H1 (cell line): ENCODE measurements at regions not wholly inside any gene's neighbourhood (a gene's known extent, or its start where the extent isn't known, plus 50 kb on each side); places are given as distances from the start of the nearest gene placed in this dataset.

Experiments
- CTCF ChIA-PET: fragments of 300-600 bp; sonication (Branson Sonifier 250); formaldehyde crosslinking; loops from one replicate; lab custom pipeline; 2021; ENCODE audit not compliant: partially characterized antibody; lab: Charles Lee
- POLR2A ChIA-PET: fragments of 300-600 bp; sonication (Branson Sonifier 250); formaldehyde crosslinking; loops from one replicate; lab custom pipeline; 2021; ENCODE audit warnings: inconsistent platforms; ENCODE audit not compliant: partially characterized antibody; lab: Charles Lee
- DNase-seq, 2 experiments: peaks; one replicate each; pipeline versions ENCODE4 v3.0.0 to v3.0.0-alpha.2; 2010 to 2022; ENCODE audit warnings: low spot score in 2 of 2, low read depth in 1 of 2, mixed read lengths in 1 of 2
- FAIRE-seq: peaks from 2 replicates; lab custom pipeline; 2011; peaks lifted over from hg19 to GRCh38; lab: Jason Lieb, UNC
- H2AFZ ChIP-seq: 2 replicates; pipeline ENCODE4 v1.8.1; 2012; ENCODE audit warnings: low read length, inconsistent platforms
- H2AK5ac ChIP-seq: 2 replicates; pipeline ENCODE4 v1.6.1; 2013; ENCODE audit warnings: low read depth, low read length
- H2BK120ac ChIP-seq: replicated peaks from 2 replicates; pipeline ENCODE3; 2013; ENCODE audit warnings: low read depth, low read length, inconsistent platforms
- H2BK12ac ChIP-seq: 2 replicates; pipeline ENCODE4 v1.6.1; 2013; ENCODE audit warnings: low read depth, low read length
- H2BK15ac ChIP-seq: 2 replicates; pipeline ENCODE4 v1.6.1; 2013; ENCODE audit warnings: low read length
- H2BK20ac ChIP-seq: 2 replicates; pipeline ENCODE4 v1.6.1; 2013; ENCODE audit warnings: low read length
- H2BK5ac ChIP-seq: 2 replicates; pipeline ENCODE4 v1.6.1; 2013; ENCODE audit warnings: low read depth, low read length
- H3K14ac ChIP-seq: 2 replicates; pipeline ENCODE4 v1.6.1; 2013; ENCODE audit warnings: inconsistent platforms; ENCODE audit not compliant: insufficient read length
- H3K18ac ChIP-seq: 2 replicates; pipeline ENCODE4 v1.6.1; 2013; ENCODE audit warnings: low read length; ENCODE audit errors: extremely low read depth
- H3K23ac ChIP-seq: 2 replicates; pipeline ENCODE4 v1.6.1; 2013; ENCODE audit warnings: inconsistent platforms; ENCODE audit not compliant: insufficient read length
- H3K23me2 ChIP-seq: 2 replicates; pipeline ENCODE4 v1.6.1; 2013; ENCODE audit warnings: low read depth, low read length
- H3K27ac ChIP-seq: 2 replicates; pipeline ENCODE4 v1.6.1; 2011; ENCODE audit warnings: low read depth, low read length, inconsistent platforms
- H3K27me3 ChIP-seq, 4 experiments: replicated peaks in 1 of 4; 1 replicate in 1 of 4; 2 replicates in 3 of 4; pipeline versions ENCODE4 v1.6.1 to v1.8.1; 2011 to 2013; ENCODE audit warnings: low read length in 3 of 4, mild to moderate bottlenecking in 3 of 4, inconsistent platforms in 2 of 4, mixed read lengths in 2 of 4, moderate library complexity in 1 of 4; ENCODE audit not compliant: control insufficient read depth in 3 of 4, insufficient read depth in 3 of 4; ENCODE audit errors: extremely low read depth in 1 of 4
- H3K36me3 ChIP-seq, 4 experiments: 2 replicates each; pipeline versions ENCODE4 v1.6.1 to v1.8.1; 2011 to 2013; ENCODE audit warnings: mild to moderate bottlenecking in 4 of 4, low read length in 3 of 4, moderate library complexity in 2 of 4, control low read depth in 1 of 4, inconsistent platforms in 1 of 4; ENCODE audit not compliant: insufficient read depth in 4 of 4, control insufficient read depth in 2 of 4
- H3K4ac ChIP-seq: replicated peaks from 2 replicates; pipeline ENCODE3; 2013; ENCODE audit warnings: low read length, low read depth, mixed read lengths, inconsistent platforms; ENCODE audit not compliant: insufficient read length
- H3K4me1 ChIP-seq, 4 experiments: replicated peaks in 1 of 4; 1 replicate in 1 of 4; 2 replicates in 3 of 4; pipeline versions ENCODE4 v1.6.1 to v1.8.1; 2011 to 2013; ENCODE audit warnings: low read length in 3 of 4, inconsistent platforms in 2 of 4, mixed read lengths in 1 of 4; ENCODE audit not compliant: insufficient read depth in 4 of 4, control insufficient read depth in 3 of 4
- H3K4me2 ChIP-seq, 2 experiments: 2 replicates each; pipeline versions ENCODE4 v1.6.1 to v1.8.1; 2011 to 2013; ENCODE audit warnings: low read depth in 2 of 2, low read length in 2 of 2, control low read depth in 1 of 2, inconsistent platforms in 1 of 2, mild to moderate bottlenecking in 1 of 2; ENCODE audit not compliant: insufficient read depth in 1 of 2
- H3K4me3 ChIP-seq, 4 experiments: fragments of 200-600, 300-600 bp in 1 of 4; sonication (generic), shearing (Covaris generic), sonication (Bioruptor Twin) in 1 of 4; 2 replicates each; pipeline versions ENCODE4 v1.5.1 to v1.8.1; 2011 to 2016; ENCODE audit warnings: low read length in 4 of 4, low read depth in 3 of 4, control low read depth in 2 of 4, inconsistent platforms in 2 of 4, mild to moderate bottlenecking in 2 of 4, mixed read lengths in 1 of 4, moderate library complexity in 1 of 4; ENCODE audit not compliant: insufficient read depth in 2 of 4; ENCODE audit errors: extremely low read depth in 1 of 4
- H3K56ac ChIP-seq: replicated peaks from 2 replicates; pipeline ENCODE3; 2013; ENCODE audit warnings: low read depth, mild to moderate bottlenecking, mixed read lengths, low read length, inconsistent platforms; ENCODE audit not compliant: insufficient read length
- H3K79me1 ChIP-seq: 2 replicates; pipeline ENCODE4 v1.6.1; 2013; ENCODE audit warnings: low read depth, low read length, control low read depth
- H3K79me2 ChIP-seq, 2 experiments: 2 replicates each; pipeline versions ENCODE4 v1.6.1 to v1.8.1; 2012 to 2013; ENCODE audit warnings: low read length in 2 of 2, mild to moderate bottlenecking in 2 of 2, inconsistent platforms in 1 of 2; ENCODE audit not compliant: insufficient read depth in 2 of 2, control insufficient read depth in 1 of 2
- H3K9ac ChIP-seq, 4 experiments: replicated peaks in 1 of 4; 1 replicate in 1 of 4; 2 replicates in 3 of 4; pipeline versions ENCODE4 v1.6.1 to v1.8.1; 2011 to 2013; ENCODE audit warnings: low read depth in 3 of 4, low read length in 3 of 4, control low read depth in 2 of 4, mild to moderate bottlenecking in 2 of 4, moderate library complexity in 2 of 4, inconsistent platforms in 1 of 4; ENCODE audit errors: extremely low read depth in 1 of 4
- H3K9me3 ChIP-seq, 2 experiments: 2 replicates each; pipeline versions ENCODE4 v1.6.1 to v1.8.1; 2012 to 2013; ENCODE audit warnings: mild to moderate bottlenecking in 2 of 2, moderate library complexity in 2 of 2, control low read depth in 1 of 2, inconsistent platforms in 1 of 2, low read depth in 1 of 2, low read length in 1 of 2, mixed read lengths in 1 of 2; ENCODE audit not compliant: insufficient read depth in 2 of 2
- H4K20me1 ChIP-seq, 2 experiments: replicated peaks in 1 of 2; 2 replicates each; pipeline versions ENCODE3 to v1.8.1; 2011 to 2013; ENCODE audit warnings: inconsistent platforms in 2 of 2, low read length in 2 of 2, mild to moderate bottlenecking in 1 of 2; ENCODE audit not compliant: insufficient read depth in 2 of 2, control insufficient read depth in 1 of 2
- H4K5ac ChIP-seq: 2 replicates; pipeline ENCODE4 v1.6.1; 2013; ENCODE audit warnings: low read length, low read depth, mixed read lengths, inconsistent platforms; ENCODE audit not compliant: insufficient read length
- H4K8ac ChIP-seq: 2 replicates; pipeline ENCODE4 v1.8.0; 2013; ENCODE audit warnings: mild to moderate bottlenecking, moderate library complexity, low read length, inconsistent platforms; ENCODE audit not compliant: insufficient read depth; ENCODE audit errors: extremely low read depth
- H4K91ac ChIP-seq: replicated peaks from 2 replicates; pipeline ENCODE3; 2013; ENCODE audit warnings: low read length, mixed read lengths, inconsistent platforms; ENCODE audit not compliant: insufficient read length
- CBX5 ChIP-seq: fragments of 300-800, 300-1000 bp; sonication (generic); IDR thresholded peaks from 2 replicates; pipeline ENCODE4 v1.7.1; 2016; ENCODE audit warnings: antibody characterized with exemption, low read length, low read depth
- GABPA ChIP-seq: IDR thresholded peaks from 2 replicates; pipeline ENCODE4 v1.6.1; 2011; ENCODE audit warnings: mild to moderate bottlenecking, low read length, moderate library complexity, borderline replicate concordance; ENCODE audit not compliant: insufficient read depth
- KDM5A ChIP-seq: fragments of 200-600 bp; IDR thresholded peaks from 2 replicates; pipeline ENCODE4 v1.7.1; 2012; ENCODE audit warnings: mild to moderate bottlenecking, low read length, inconsistent platforms, mixed read lengths
- RAD21 ChIP-seq, 2 experiments: IDR thresholded peaks in 1 of 2; conservative IDR thresholded peaks in 1 of 2; 2 replicates each; pipeline ENCODE4 v1.6.1; 2011; ENCODE audit warnings: low read depth in 2 of 2, low read length in 2 of 2, improper control_type of control experiment in 1 of 2, inconsistent platforms in 1 of 2, mild to moderate bottlenecking in 1 of 2, moderate library complexity in 1 of 2
- RFX5 ChIP-seq: IDR thresholded peaks from 2 replicates; pipeline ENCODE4 v1.6.1; 2011; ENCODE audit warnings: low read depth, low read length, improper control_type of control experiment, borderline replicate concordance
- SIN3A ChIP-seq, 2 experiments: IDR thresholded peaks in 1 of 2; conservative IDR thresholded peaks in 1 of 2; 2 replicates each; pipeline ENCODE4 v1.6.1; 2011 to 2012; ENCODE audit warnings: low read length in 2 of 2, improper control_type of control experiment in 1 of 2, low read depth in 1 of 2, mild to moderate bottlenecking in 1 of 2
- TBP ChIP-seq: IDR thresholded peaks from 2 replicates; pipeline ENCODE4 v1.6.1; 2011; ENCODE audit warnings: low read depth, low read length, improper control_type of control experiment
- WGBS, 2 experiments: shearing (Covaris generic) in 1 of 2; methylation state at CpG; one replicate each; pipeline versions ENCODE4 v1.1.6 to v1.1.7; 2013 to 2015; ENCODE audit warnings: low lambda C conversion rate in 2 of 2, mixed read lengths in 2 of 2, inconsistent platforms in 1 of 2, low coverage in 1 of 2, missing lambda C conversion rate in 1 of 2; ENCODE audit not compliant: insufficient replicate concordance in 2 of 2, insufficient coverage in 1 of 2, insufficient read length in 1 of 2; ENCODE audit errors: extremely low coverage in 1 of 2, missing lambda C conversion rate in 1 of 2; 5-methylcytosine and 5-hydroxymethylcytosine counted together
- TF ChIP-seq, protein P1 (sequence below), 3 experiments: IDR thresholded peaks; 1 replicate in 2 of 3; 2 replicates in 1 of 3; pipeline versions ENCODE4 v1.5.1 to v1.6.1; 2011; ENCODE audit warnings: low read length in 3 of 3, mild to moderate bottlenecking in 3 of 3, inconsistent platforms in 2 of 3, low read depth in 1 of 3, moderate library complexity in 1 of 3; ENCODE audit not compliant: insufficient read depth in 1 of 3; ENCODE audit errors: control extremely low read depth in 1 of 3

DNA sequence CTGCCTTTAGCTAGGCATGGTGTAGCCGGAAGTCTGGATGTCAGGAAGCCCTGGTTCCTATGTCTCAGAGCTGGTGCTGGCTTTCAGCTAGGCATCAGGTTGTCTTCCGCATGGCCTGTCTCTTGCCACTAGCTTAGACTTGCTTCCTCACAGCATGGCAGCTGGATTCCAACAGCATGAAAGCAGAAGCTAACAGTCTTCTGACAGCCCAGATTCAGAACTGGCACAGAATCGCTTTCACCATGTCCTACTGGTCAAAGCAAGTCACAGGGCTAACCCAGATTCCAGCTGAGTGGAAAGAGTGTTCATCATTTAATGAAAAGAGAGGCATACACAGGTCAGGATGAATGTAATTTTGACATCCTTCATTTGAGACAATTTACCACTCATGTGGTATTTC is 1050.5 kb downstream of the ROBO2 start:
- WGBS, 2 experiments: 94% methylated on average over 3 of the region's 3 CpGs; no CpG with 5 or more reads in 1 of the 2 experiments
- Histone ChIP-seq H3K14ac (no peak overlapping the region), H3K9me3 (no peaks in the 10 kb centered on the region), H3K4me1 (no peaks in the 10 kb centered on the region), H4K8ac (no peak overlapping the region), H3K56ac (no peak overlapping the region), H3K4me2 (no peak overlapping the region), H2BK120ac (no peak overlapping the region), H3K4me3 (no peak overlapping the region), H3K79me1 (no peaks in the 10 kb centered on the region), H4K91ac (no peak overlapping the region), H4K5ac (no peak overlapping the region), H3K27me3 (no peaks in the 10 kb centered on the region), H3K27ac (no peak overlapping the region), H2BK12ac (no peak overlapping the region), H2AFZ (peak overlapping the region; percentile 26; the same call in 1 of the 2 replicates), H3K9ac (no peak overlapping the region), H2BK20ac (no peak overlapping the region), H3K18ac (no peak overlapping the region), H2AK5ac (no peak overlapping the region), H2BK15ac (no peak overlapping the region), H3K36me3 (no peaks in the 10 kb centered on the region), H2BK5ac (no peak overlapping the region), H3K4ac (no peak overlapping the region), H4K20me1 (no peaks in the 10 kb centered on the region), H3K79me2 (no peaks in the 10 kb centered on the region), H3K23ac (no peak overlapping the region), H3K23me2 (no peaks in the 10 kb centered on the region; the same call in 1 of the 2 replicates)
- DNase-seq (no peak), FAIRE-seq (no peak)
- TF ChIP-seq CBX5 (no peak), KDM5A (no peak), GABPA (no peak), TBP (no peak), RAD21 (IDR thresholded peaks at IDR 0.05 in 1 of 2, conservative IDR thresholded peaks at IDR 0.05 in 1 of 2; ENCODE audit: low read depth in 2 of 2, low read length in 2 of 2) (no peak), RFX5 (no peak), SIN3A (conservative IDR thresholded peaks at IDR 0.05 in 1 of 2, IDR thresholded peaks at IDR 0.05 in 1 of 2; ENCODE audit: low read depth in 1 of 2, low read length in 2 of 2) (no peak)
- TF ChIP-seq, protein P1, sequence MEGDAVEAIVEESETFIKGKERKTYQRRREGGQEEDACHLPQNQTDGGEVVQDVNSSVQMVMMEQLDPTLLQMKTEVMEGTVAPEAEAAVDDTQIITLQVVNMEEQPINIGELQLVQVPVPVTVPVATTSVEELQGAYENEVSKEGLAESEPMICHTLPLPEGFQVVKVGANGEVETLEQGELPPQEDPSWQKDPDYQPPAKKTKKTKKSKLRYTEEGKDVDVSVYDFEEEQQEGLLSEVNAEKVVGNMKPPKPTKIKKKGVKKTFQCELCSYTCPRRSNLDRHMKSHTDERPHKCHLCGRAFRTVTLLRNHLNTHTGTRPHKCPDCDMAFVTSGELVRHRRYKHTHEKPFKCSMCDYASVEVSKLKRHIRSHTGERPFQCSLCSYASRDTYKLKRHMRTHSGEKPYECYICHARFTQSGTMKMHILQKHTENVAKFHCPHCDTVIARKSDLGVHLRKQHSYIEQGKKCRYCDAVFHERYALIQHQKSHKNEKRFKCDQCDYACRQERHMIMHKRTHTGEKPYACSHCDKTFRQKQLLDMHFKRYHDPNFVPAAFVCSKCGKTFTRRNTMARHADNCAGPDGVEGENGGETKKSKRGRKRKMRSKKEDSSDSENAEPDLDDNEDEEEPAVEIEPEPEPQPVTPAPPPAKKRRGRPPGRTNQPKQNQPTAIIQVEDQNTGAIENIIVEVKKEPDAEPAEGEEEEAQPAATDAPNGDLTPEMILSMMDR (IDR thresholded peaks at IDR 0.05; ENCODE audit: control extremely low read depth in 1 of 3, insufficient read depth in 1 of 3, low read depth in 1 of 3, low read length in 3 of 3): no peak
- CTCF ChIA-PET: interaction anchor here (0.5 kb wide), 1 partner anchor 11 kb away, joined by 3 read pairs; no protein-coding TSS in a partner anchor
- POLR2A ChIA-PET: no interaction called here
